Iris pigment epithelial cell (primary cell): ENCODE measurements at regions not wholly inside any gene's neighbourhood (a gene's known extent, or its start where the extent isn't known, plus 50 kb on each side); places are given as distances from the start of the nearest gene placed in this dataset.
"Not testable (repeated sequence)": the region's sequence is repeated elsewhere in the genome, so short reads cannot be mapped to it uniquely, and the experiment has no call there.

Experiments
- DNase-seq: peaks from one replicate; pipeline ENCODE4 v3.0.0-alpha.2; 2011; ENCODE audit warnings: low read depth

DNA sequence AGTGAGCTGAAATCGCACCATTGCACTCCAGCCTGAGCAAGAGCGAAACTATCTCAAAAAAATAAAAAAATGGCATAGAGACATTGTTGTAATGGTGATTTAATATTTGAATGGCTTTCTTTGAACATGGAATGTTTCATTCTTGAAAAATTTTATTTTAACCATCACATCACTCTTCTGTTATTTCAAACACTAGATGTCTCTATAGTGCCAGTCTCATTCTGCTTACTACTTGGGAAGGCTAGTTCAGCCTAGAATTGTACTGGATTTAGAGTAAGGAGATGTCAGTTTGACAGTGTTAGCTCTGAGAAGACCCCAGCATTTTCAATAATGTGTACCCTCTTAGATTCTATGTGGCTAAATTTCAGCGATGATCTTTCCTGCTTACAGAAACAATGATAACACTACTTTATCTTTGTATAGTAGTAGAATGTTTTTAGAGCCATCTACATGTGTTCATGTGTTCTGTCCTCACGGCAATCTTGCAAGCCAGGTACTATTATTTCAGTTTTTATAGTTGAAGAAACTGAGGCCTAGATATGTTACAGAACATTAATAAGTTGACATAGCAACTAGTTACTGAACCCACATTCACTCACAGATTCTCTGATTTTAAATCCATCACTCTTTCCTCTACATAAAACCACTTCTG, 142.9 kb upstream of the ZSWIM2 start:
- DNase-seq, result peak; percentile 44

DNA sequence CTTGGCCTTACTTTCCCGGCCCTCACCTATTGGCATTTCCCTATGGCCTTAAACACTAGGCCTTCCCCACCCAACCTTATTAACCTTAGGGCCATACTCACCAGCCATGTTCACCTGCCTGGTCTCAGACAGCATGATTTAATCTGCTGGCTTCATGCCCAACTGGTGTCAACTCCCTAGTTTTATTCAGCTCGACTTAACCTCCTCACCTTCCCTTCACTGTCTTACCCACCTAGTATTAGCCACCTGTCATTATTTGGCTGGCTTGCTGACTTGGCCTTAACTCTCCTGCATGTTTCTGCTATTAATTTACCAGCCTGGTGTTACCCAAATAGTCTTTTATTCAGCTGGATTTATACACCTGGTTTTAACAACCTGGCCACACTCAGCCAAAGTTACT, 136.0 kb upstream of the ZSWIM2 start:
- DNase-seq, result no peak

DNA sequence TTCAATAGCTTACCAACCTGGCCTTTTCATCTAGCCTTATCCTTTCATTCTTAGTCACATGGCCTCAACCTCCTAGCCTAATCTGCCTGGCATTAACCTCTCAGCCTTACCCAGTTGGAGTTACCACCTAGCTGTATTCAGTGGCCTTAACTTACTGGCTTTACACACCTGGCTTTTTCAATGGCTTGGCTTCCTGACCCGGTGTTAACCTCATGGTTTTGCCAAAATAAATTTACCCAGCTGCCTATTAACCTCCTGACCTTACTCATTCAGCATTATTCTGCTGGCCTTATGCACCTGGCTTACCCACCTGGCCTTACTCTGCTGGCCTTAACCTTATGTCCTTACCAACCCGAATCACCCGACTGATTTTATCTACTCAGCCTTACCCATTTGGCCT, 135.5 kb upstream of the ZSWIM2 start:
- DNase-seq, result no peak

DNA sequence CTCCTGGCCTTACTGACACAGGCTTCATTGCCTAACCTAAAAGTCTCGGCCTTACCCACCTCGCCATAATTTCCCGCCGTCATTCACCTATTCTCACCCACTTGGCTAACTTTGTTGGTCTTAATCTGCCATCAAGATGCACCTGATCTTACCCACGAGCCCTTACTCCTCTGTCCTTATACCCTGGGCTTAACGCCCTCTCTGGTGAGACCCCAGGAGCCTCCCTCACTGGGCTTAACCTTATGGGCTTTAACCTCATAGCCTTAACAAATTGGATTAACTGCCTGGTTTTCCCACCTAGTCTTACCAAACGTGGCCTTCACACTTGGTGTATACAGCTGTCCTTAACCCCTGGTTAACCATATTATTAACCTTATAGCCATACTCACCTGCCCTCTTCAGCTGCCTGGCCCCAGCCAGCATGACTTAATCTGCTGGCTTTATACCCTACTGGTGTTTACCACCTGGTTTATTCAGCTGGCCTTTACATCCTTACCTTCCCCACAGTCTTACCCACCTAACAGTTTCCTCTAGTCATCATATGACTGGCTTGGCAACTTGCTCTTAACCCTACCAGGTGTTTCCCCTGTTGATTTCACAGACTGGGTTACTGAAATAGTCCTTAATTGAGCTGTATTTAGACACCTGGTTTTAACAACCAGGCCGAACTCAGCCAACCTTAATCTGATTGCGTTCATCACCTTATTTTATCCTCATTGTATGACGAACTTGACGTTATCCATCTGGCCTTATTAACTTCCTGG, 132.0 kb upstream of the ZSWIM2 start:
- DNase-seq, result no peak

DNA sequence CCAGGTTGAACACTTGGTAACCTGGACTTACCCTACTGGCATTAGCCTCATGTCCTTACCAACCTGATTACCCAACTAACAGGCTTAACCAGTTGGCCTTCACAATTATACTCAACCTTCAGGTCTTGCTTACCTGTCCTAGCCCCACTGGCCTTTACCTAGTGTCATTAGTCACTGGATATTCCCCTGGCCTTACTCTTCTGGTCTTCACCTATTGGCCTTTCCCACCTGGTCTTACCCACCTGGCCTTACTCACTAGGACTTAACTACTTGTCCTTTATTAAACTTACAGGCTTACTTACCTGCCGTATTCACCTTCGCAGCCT, 131.1 kb upstream of the ZSWIM2 start:
- DNase-seq, result no peak

DNA sequence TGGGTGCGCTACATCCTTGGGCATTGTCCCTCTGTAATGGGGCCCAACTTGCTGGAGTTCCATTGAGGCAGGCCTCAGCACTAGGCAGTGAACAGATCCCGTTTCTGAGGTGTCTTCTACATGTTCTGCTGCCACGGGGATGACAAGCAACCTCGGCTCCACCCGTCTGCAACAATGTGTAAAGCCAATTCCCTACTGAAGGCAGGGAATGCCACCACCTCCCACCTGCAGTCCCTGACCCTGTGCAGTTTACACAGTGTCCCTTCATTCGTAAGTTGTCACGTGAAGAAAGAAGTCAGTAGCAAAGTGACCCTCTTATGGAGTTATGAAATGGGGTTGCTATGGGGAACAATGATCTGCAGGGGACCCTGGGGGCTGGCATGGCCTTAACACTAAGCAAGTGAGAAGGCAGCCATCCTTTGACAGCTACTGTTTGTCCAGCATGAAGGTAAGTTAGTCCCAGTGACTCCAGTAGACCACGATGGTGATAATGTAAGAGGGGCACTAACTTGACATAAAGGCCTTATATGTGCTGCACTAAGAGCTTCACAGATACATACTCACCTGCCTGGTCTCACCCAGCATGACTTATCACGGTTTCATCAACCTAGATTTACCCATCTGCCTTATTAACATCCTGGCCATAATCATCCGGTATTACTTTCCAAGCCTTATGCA, 130.6 kb upstream of the ZSWIM2 start:
- DNase-seq, result no peak

DNA sequence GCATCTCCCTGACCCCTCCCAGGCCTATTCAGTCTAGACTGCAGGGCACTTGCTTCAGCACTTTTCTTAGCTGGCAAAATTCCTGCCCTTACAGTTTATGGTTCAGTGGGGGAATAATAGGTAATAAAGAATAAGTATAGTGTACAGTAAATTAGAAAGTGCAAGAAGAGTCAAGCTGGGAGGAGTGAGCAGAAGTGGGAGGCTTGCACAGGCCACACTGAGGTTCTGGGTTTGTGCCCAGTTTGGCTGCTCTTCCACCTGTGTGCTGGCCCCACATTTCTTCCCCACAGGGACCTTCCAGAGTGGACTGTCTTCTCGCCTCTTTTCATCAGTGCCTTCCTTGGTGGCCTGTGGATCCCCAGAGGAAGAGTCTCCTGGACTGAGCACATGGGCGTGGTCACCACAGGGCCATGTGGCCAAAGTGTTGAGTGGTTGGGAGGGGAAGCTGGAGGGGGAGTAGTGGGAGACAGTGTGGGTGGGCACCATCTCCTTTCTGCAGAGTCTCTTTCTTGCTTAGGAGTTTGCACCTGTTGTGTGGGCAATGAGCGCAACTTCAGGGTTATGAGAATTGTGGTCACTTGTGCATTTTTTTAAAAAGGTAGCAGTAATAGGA, 128.6 kb upstream of the ZSWIM2 start:
- DNase-seq, result no peak

DNA sequence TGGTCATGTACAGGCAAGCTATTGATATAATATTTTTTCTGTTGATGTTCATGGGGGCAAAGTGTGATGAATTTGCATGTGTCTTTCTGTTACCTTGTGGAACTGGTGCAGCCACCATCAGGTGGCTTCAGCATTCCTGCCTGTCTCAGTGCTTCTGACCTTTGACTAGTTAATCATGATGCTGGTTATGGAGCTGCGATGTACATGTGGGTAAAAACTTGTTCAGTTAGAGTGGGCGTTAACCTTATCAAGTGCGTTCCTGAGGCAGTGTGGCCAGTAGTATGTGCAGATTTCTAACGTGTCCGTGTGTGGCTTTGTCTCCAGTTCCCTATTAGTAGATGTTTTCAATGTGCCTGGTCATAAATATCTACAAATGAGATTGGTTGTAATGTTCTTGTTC, 127.4 kb upstream of the ZSWIM2 start:
- DNase-seq, result no peak

DNA sequence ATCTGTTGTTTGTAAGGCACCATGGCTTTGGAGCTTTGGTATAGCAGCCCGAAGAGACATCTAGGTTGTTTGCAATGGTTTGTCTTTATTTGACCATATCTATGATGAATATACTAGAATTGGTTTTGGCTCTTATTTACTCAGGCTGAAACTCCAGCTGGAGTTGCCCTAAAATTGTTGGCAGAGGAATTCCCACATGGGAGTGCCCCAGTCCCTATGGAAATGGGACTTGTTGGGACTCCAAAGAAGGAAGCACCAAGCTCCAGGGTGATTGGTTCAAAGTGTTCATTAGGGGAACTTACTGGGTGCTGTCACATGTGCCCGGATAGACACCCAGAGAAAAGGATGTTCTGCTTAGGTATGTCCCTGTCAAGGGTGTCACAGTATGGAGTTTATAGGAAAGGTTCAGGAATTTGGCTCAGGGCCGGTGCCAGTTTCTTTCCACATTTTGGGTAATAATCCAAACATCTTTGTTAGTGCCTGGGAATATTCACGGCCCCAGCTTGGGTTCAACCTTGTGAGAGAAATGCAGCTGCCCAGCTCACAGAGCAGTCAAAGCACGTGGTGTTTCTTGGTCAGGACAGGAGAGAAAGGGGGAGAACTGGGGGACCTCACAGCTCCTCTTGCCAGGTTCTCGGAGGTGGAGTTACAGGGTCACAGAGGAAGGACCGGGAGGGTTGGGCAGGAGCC, 123.5 kb upstream of the ZSWIM2 start:
- no peak for DNase-seq

DNA sequence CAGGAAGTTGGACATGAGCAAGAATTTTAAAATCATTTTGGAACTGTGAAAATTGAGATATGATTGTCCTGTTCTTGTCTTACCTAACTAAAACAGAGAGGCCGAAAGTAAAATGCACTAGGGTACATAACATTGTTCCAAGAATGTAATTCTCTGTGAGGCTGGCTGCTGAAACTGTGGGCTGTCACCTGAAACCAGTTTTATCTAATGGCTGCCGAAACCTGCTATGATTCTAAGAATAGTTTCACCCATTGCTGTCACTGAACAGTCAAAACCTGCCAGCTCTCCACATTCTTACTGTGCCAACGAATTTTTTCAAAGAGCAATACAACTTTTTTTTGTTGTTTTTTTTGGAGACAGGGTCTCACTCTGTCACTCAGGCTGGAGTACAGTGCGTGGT, 119.3 kb upstream of the ZSWIM2 start:
- no peak for DNase-seq

DNA sequence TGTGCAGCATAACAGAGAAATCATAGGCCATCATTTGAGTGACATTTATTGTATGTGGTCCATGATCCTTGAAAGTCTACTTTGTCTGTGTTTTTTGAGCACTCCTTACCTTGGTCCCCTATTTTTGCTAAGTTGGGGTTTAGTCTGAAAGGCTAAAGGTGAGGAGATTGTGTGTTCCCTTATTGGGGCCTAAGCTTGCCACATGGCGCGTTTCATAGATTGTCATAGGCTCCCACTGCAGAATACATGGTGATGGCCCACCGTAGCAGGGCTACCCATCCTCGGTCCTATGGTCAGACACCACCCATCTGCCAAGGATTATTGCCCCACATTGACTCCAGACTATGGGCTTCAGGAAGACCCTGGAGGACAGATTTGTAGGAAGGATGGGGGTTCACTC, 117.0 kb upstream of the ZSWIM2 start:
- DNase-seq, result no peak

DNA sequence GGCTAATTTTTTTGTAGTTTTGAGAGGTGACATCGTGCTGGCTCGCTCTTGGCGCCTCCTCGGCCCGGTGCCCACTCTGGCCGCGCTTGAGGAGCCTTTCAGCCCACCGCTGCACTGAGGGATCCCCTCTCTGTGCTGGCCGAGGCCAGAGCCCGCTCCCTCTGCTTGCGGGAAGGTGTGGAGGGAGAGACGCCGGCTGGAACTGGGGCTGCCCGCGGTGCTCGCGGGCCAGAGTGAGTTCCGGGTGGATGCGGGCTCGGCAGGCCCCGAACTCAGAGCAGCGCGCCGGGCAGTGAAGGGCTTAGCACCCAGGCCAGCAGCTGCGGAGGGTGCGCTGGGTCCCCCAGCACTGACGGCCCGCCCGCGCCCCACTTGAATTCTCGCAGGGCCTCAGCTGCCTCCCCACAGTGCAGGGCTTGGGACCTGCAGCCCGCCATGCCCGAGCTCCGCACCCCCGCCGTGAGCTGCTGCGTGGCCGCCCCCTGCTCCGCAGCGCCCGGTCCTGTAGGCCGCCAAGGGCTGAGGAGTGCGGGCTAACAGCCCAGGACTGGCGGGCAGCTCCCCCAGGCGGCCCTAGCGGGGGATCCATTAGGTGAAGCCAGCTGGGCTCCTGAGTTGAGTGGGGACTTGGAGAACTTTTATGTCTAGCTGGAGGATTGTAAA, 113.2 kb upstream of the ZSWIM2 start:
- DNase-seq, result no peak

DNA sequence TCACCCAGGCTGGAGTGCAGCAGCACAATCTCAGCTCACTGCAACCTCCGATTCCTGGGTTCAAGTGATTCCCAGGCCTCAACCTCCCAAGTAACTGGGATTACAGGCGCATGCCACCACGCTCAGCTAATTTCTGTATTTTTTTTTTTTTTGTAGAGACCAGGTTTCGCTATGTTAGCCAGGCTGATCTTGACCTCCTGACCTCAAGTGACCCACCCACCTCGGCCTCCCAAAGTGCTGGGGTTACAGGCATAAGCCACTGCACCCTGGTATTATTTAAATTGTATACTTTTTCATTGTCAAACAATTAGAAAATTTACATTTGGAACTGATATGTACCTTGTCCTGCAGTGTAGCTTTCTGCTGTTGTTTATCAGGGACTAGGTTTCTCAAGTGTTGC, 111.3 kb upstream of the ZSWIM2 start:
- DNase-seq, result not testable (repeated sequence)

DNA sequence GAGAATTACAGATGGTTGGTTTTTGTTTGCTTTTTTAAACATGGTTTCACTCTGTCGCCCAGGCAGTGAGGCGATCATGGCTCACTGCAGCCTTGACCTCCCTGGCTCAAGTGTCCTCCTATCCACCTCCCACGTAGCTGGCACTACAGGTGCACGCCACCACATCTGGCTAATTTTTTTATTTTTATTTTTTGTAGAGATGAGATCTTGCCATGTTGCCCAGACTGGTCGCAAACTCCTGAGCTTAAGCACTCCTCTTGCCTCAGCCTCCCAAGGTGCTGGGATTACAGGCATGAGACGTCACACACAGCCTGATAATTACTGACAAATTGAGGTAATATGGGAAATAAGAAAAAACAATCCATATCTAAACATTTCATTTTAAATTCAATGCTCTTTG, 110.5 kb upstream of the ZSWIM2 start:
- no peak for DNase-seq

DNA sequence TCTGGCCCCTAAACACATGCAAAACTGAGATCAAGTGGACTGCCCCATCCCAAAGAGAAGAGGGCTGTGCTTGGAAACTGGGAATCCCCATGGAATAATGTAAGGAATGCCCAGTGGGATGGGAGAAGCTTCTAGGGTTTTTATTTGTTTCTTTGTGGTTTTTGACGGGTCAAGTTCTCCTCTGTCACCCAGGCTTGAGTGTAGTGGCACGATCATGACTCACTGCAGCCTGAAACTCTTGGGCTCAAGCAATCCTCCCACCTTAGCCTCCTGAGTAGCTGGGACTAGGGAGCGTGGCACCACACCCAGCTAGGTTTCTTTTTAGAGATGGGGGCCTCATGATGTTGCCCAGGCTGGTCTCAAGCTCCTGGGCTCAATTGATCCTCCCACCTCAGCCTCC, 101.7 kb upstream of the ZSWIM2 start:
- no peak for DNase-seq

DNA sequence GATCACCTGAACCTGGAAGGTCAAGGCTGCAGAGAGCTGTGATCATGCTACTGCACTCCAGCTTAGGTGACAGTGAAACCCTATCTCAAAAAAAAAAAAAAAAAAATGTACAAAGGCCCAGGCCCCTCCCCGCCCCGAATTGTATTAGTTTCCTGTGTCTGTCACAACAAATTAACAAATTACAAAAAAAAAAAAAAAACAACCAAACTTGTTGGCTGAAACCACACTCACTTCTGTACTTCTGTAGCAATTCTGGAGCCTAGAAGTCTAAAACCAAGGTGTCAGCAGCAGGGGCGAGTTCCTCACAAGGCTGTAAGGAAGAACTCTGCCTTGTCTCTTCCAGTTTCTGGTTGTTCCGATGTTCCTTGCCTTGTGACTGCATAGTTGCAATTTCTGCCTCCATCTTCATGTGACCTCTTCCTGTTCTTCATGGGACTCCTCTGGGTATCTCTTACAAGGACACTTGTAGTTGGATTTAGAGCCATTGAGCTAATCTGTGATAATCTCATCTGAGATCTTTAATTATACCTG, 100.8 kb upstream of the ZSWIM2 start:
- no peak for DNase-seq

DNA sequence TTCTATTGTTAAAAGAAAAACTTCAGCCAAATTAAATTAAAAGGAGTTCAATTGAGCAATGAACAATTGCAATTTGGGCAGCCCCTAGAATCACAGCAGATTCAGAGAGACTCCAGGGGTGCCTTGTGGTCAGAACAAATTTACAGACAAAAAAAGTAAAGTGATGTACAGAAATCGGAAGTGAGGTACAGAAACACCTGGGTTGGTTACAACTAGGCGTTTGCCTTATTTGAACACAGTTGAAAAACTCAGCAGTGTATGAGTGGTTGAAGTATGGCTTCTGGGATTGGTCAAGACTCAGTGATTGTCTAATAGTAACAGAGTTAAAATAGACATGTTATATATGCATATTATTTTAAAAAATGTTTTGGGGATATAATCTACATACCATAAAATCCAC, 98.5 kb upstream of the ZSWIM2 start:
- no peak for DNase-seq

DNA sequence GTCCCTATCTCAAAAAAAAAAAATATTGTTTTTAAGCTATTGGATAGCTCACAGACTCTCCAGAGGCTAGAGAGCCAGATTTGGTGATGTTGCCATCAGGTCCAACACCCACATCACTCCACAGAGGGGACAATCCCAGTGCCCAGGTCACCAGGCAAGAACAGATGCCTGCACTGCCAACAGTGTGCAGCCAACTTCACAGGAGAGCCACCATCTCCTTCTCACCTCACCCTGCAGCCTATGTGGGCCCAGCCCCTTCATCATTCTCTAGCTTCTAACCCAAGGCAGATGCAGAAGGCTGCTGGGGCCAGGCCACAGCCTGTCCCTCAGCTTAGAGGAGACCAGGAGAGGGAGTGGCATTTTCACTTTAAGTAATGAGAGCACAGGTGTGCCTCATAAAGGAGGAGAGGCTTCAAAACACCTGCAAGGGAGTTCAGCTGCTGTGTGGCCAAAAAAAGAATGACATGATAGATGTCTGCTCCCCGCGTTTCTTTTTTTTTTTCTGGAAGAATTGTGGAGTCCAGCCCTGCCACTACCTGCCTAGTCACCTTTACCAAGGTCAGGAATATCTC, 98.0 kb upstream of the ZSWIM2 start:
- no peak for DNase-seq

DNA sequence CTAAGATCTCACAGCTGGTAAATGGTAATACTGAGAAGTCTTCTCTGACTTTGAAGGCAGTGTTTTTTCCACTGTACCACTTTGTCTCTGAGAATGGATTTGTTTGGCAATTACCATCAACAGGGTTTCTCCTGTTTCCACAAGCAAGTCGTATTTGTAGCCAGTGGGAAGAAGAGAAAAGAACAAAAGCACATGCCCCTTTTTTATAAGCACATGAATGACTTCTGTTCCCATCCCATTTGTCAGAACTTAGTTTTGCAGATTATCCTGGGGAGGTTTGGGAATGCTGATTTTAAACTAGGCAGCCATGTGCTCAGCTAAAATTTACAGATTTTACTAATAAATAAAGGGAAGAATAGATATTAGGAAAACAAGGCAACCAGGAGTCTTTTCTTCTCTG, 92.9 kb upstream of the ZSWIM2 start:
- DNase-seq, result no peak

DNA sequence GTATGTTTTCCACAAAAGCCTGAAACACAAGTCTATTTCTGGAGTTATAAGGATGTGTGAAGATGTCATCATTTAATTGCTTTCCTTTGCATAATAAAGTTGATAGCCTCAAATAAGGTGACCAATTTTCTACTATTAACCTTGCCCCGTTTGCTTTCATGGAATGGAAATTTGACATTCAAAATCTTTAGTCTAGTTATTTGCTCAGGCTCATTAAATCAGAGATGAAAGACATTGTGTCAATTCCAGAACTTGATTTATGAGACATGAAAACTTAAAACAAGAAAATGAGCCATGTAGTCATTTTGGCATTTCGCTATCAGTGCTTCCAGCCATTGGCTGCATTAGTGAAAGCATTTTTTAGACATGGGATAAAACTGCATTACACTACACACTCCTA, 91.5 kb upstream of the ZSWIM2 start:
- no peak for DNase-seq

DNA sequence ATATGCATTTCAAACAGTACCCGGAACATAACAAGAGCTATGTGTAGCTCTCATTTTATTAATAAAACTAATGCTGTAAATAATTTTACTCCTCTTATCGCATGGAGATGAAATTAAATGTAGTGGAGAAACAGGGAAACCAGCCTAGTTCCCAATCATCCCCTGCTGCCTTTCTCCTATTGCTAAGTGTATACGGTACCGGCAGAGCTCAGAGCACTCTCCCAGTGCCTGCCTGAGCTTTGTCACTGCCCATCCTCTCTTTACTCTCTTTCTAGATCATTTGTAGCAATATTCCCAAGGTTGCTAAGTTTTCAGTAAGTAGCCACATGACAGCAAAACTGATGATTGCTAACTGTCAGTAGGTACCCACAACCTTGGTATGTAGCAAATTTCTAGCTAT, 85.5 kb upstream of the ZSWIM2 start:
- no peak for DNase-seq

DNA sequence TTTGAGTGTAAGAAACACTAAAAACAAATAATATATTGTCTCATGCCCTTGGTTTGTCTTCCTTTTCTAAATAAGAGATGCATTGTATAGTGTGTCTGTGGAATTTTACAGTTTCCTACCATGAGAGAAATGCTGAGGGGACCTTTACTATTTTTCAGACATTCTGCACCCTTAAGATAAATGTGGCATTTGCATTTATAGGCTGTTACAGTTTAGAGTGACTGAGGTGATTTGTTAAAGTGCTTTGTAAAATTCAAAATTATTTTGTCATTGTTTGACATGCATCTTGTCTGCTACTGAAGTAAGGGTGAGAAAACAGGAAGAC, 78.9 kb upstream of the ZSWIM2 start:
- no peak for DNase-seq
